ENCODE measurements at regions not wholly inside any gene's neighbourhood (a gene's known extent, or its start where the extent isn't known, plus 50 kb on each side); places are given as distances from the start of the nearest gene placed in this dataset.

- H3K36me3 ChIP-seq (ENCODE audit: low read depth) = no peaks in the 10 kb centered on the region
- H3K9me2 ChIP-seq (ENCODE audit: insufficient read depth) = no peaks in the 10 kb centered on the region
- no peaks in the 10 kb centered on the region for H3K27me3 ChIP-seq (replicated peaks; ENCODE audit: insufficient read depth)
- H3K79me2 ChIP-seq (ENCODE audit: insufficient read depth) = no peaks in the 10 kb centered on the region
- H3K9ac ChIP-seq = no peak overlapping the region
- H3K4me1 ChIP-seq (ENCODE audit: insufficient read depth) = no peaks in the 10 kb centered on the region
- no peak overlapping the region for H2AFZ ChIP-seq
- no peaks in the 10 kb centered on the region for H4K20me1 ChIP-seq (ENCODE audit: insufficient read depth)
- no peaks in the 10 kb centered on the region for H3K9me3 ChIP-seq (ENCODE audit: low read depth)
- DNase-seq = no peak
- TF ChIP-seq EZH2phosphoT487 (IDR thresholded peaks at IDR 0.05; ENCODE audit: insufficient read depth, low read depth) = no peak
- TF ChIP-seq EZH2 (IDR thresholded peaks at IDR 0.05; ENCODE audit: insufficient read depth, poor library complexity, severe bottlenecking) = no peak
- H3K27ac ChIP-seq = no peak overlapping the region
- H3K4me3 ChIP-seq = no peak overlapping the region
- in situ Hi-C loops (cut with MboI) = no loop called here
- no peaks in the 10 kb centered on the region for H3F3A ChIP-seq (ENCODE audit: insufficient read depth)
- WGBS, 2 experiments (ENCODE audit: low coverage in 1 of 2, low lambda C conversion rate in 2 of 2, missing lambda C conversion rate in 2 of 2) = 9 to 15% methylated on average over 4 of the region's 4 CpGs
- no peak overlapping the region for H3K4me2 ChIP-seq (ENCODE audit: unreplicated experiment)
These were observed 665.9 kb downstream of the ZBBX start for GRCh38 chr3:166714206-166714605.

GRCh38 chr3:166713787-166714186 lies 666.3 kb downstream of the ZBBX start:
- no peaks in the 10 kb centered on the region for H3K79me2 ChIP-seq (ENCODE audit: insufficient read depth)
- H3K4me2 ChIP-seq (ENCODE audit: unreplicated experiment) = no peak overlapping the region
- H2AFZ ChIP-seq = no peak overlapping the region
- no peak for DNase-seq
- H3K4me3 ChIP-seq = no peak overlapping the region
- no peaks in the 10 kb centered on the region for H3K9me3 ChIP-seq (ENCODE audit: low read depth)
- no peaks in the 10 kb centered on the region for H3K9me2 ChIP-seq (ENCODE audit: insufficient read depth)
- no peak overlapping the region for H3K27ac ChIP-seq
- in situ Hi-C loops (cut with MboI) = no loop called here
- no peaks in the 10 kb centered on the region for H3K4me1 ChIP-seq (ENCODE audit: insufficient read depth)
- H3K9ac ChIP-seq = no peak overlapping the region
- H3F3A ChIP-seq (ENCODE audit: insufficient read depth) = no peaks in the 10 kb centered on the region
- 0 to 5% methylated on average over 2 of the region's 2 CpGs for WGBS, 2 experiments (ENCODE audit: low coverage in 1 of 2, low lambda C conversion rate in 2 of 2, missing lambda C conversion rate in 2 of 2)
- H3K27me3 ChIP-seq (replicated peaks; ENCODE audit: insufficient read depth) = no peaks in the 10 kb centered on the region
- no peaks in the 10 kb centered on the region for H4K20me1 ChIP-seq (ENCODE audit: insufficient read depth)
- TF ChIP-seq EZH2phosphoT487 (IDR thresholded peaks at IDR 0.05; ENCODE audit: insufficient read depth, low read depth) = no peak
- TF ChIP-seq EZH2 (IDR thresholded peaks at IDR 0.05; ENCODE audit: insufficient read depth, poor library complexity, severe bottlenecking) = no peak
- no peaks in the 10 kb centered on the region for H3K36me3 ChIP-seq (ENCODE audit: low read depth)

- no peaks in the 10 kb centered on the region for H3K9me2 ChIP-seq (ENCODE audit: insufficient read depth)
- no peak overlapping the region for H3K27ac ChIP-seq
- H3K9ac ChIP-seq = no peak overlapping the region
- no peaks in the 10 kb centered on the region for H3K36me3 ChIP-seq (ENCODE audit: low read depth)
- H3F3A ChIP-seq (ENCODE audit: insufficient read depth) = no peaks in the 10 kb centered on the region
- no peak overlapping the region for H3K4me2 ChIP-seq (ENCODE audit: unreplicated experiment)
- no peaks in the 10 kb centered on the region for H4K20me1 ChIP-seq (ENCODE audit: insufficient read depth)
- no peaks in the 10 kb centered on the region for H3K4me1 ChIP-seq (ENCODE audit: insufficient read depth)
- TF ChIP-seq EZH2 (IDR thresholded peaks at IDR 0.05; ENCODE audit: insufficient read depth, poor library complexity, severe bottlenecking) = no peak
- TF ChIP-seq EZH2phosphoT487 (IDR thresholded peaks at IDR 0.05; ENCODE audit: insufficient read depth, low read depth) = no peak
- H3K4me3 ChIP-seq = no peak overlapping the region
- no peaks in the 10 kb centered on the region for H3K79me2 ChIP-seq (ENCODE audit: insufficient read depth)
- no peak overlapping the region for H2AFZ ChIP-seq
- DNase-seq = no peak
- in situ Hi-C loops (cut with MboI) = no loop called here
- no peaks in the 10 kb centered on the region for H3K9me3 ChIP-seq (ENCODE audit: low read depth)
- 3 to 7% methylated on average over 2 of the region's 2 CpGs for WGBS, 2 experiments (ENCODE audit: low coverage in 1 of 2, low lambda C conversion rate in 2 of 2, missing lambda C conversion rate in 2 of 2)
- H3K27me3 ChIP-seq (replicated peaks; ENCODE audit: insufficient read depth) = no peaks in the 10 kb centered on the region
These were observed 674.0 kb downstream of the ZBBX start for GRCh38 chr3:166706094-166706493.

- Histone ChIP-seq H3K4me1 (ENCODE audit: insufficient read depth) (no peaks in the 10 kb centered on the region), H3K27ac (no peak overlapping the region), H3K9me3 (ENCODE audit: low read depth) (peaks cover 7% of the 10 kb centered on the region), H3K9ac (no peak overlapping the region), H3K79me2 (ENCODE audit: insufficient read depth) (no peaks in the 10 kb centered on the region), H3F3A (ENCODE audit: insufficient read depth) (no peaks in the 10 kb centered on the region), H3K9me2 (ENCODE audit: insufficient read depth) (no peaks in the 10 kb centered on the region), H3K4me3 (no peak overlapping the region), H4K20me1 (ENCODE audit: insufficient read depth) (no peaks in the 10 kb centered on the region), H2AFZ (no peak overlapping the region), H3K36me3 (ENCODE audit: low read depth) (no peaks in the 10 kb centered on the region), H3K4me2 (ENCODE audit: unreplicated experiment) (no peak overlapping the region), H3K27me3 (replicated peaks; ENCODE audit: insufficient read depth) (no peaks in the 10 kb centered on the region)
- in situ Hi-C loops (cut with MboI) = no loop called here
- no peak for TF ChIP-seq EZH2 (IDR thresholded peaks at IDR 0.05; ENCODE audit: insufficient read depth, poor library complexity, severe bottlenecking)
- no peak for TF ChIP-seq EZH2phosphoT487 (IDR thresholded peaks at IDR 0.05; ENCODE audit: insufficient read depth, low read depth)
- WGBS, 2 experiments (ENCODE audit: low coverage in 1 of 2, low lambda C conversion rate in 2 of 2, missing lambda C conversion rate in 2 of 2) = 10 to 22% methylated on average over 1 of the region's 1 CpG
- no peak for DNase-seq
These were observed 682.6 kb downstream of the ZBBX start for GRCh38 chr3:166697495-166697894.

DNA sequence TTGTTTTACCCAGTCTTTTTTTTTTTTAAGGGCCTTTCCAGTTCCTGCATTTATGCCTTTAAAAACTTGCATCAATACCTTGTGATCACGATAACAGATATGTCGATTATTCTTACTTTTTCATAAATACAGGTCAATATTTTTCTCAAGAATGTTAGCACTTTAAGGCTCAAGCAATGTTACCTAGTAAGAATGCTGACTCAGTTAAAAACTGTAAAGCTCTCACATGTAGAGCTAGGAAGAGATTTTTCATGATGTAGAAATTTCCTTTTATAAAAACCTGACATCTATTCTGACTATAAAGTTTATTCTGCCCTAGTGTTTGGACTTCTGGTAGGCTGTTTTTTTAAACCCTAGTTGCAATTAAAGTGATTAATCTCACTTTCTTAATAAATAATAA lies 684.0 kb downstream of the ZBBX start:
- Histone ChIP-seq H3K9me3 (ENCODE audit: low read depth) (peaks cover 7% of the 10 kb centered on the region), H3K36me3 (ENCODE audit: low read depth) (no peaks in the 10 kb centered on the region), H3K27ac (no peak overlapping the region), H3K27me3 (replicated peaks; ENCODE audit: insufficient read depth) (no peaks in the 10 kb centered on the region), H2AFZ (no peak overlapping the region), H3K79me2 (ENCODE audit: insufficient read depth) (no peaks in the 10 kb centered on the region), H3K4me1 (ENCODE audit: insufficient read depth) (no peaks in the 10 kb centered on the region), H4K20me1 (ENCODE audit: insufficient read depth) (no peaks in the 10 kb centered on the region), H3K9me2 (ENCODE audit: insufficient read depth) (no peaks in the 10 kb centered on the region), H3K9ac (no peak overlapping the region), H3K4me2 (ENCODE audit: unreplicated experiment) (no peak overlapping the region), H3F3A (ENCODE audit: insufficient read depth) (no peaks in the 10 kb centered on the region), H3K4me3 (no peak overlapping the region)
- 26 to 27% methylated on average over 2 of the region's 2 CpGs for WGBS, 2 experiments (ENCODE audit: low coverage in 1 of 2, low lambda C conversion rate in 2 of 2, missing lambda C conversion rate in 2 of 2)
- TF ChIP-seq EZH2phosphoT487 (IDR thresholded peaks at IDR 0.05; ENCODE audit: insufficient read depth, low read depth) = no peak
- no peak for TF ChIP-seq EZH2 (IDR thresholded peaks at IDR 0.05; ENCODE audit: insufficient read depth, poor library complexity, severe bottlenecking)
- in situ Hi-C loops (cut with MboI) = no loop called here
- no peak for DNase-seq
